Smooth muscle cell (in vitro differentiated cells): ENCODE measurements at regions not wholly inside any gene's neighbourhood (a gene's known extent, or its start where the extent isn't known, plus 50 kb on each side); places are given as distances from the start of the nearest gene placed in this dataset.

Experiments
- DNase-seq: peaks from one replicate; lab custom pipeline; 2025; ENCODE audit not compliant: unreplicated experiment; lab: John Stamatoyannopoulos, UW
- H2AFZ ChIP-seq: fragments of 200-600 bp; sonication (generic); 2 replicates; pipeline ENCODE4 v1.6.0; 2016; ENCODE audit warnings: antibody characterized with exemption, low read depth, mild to moderate bottlenecking
- H3F3A ChIP-seq: fragments of 200-600 bp; sonication (generic); 2 replicates; pipeline ENCODE4 v1.6.0; 2017; ENCODE audit warnings: antibody characterized with exemption, low read depth
- H3K27ac ChIP-seq: fragments of 200-600 bp; sonication (generic); 2 replicates; pipeline ENCODE4 v1.5.1; 2016; ENCODE audit warnings: low read depth, mild to moderate bottlenecking
- H3K27me3 ChIP-seq: fragments of 200-600 bp; sonication (generic); 2 replicates; pipeline ENCODE4 v1.6.1; 2016; ENCODE audit warnings: low read depth, mild to moderate bottlenecking
- H3K36me3 ChIP-seq: fragments of 200-600 bp; sonication (generic); 2 replicates; pipeline ENCODE4 v1.5.1; 2016; ENCODE audit warnings: low read depth
- H3K4me1 ChIP-seq: fragments of 200-600 bp; sonication (generic); 2 replicates; pipeline ENCODE4 v1.5.1; 2016; ENCODE audit warnings: low read depth
- H3K4me2 ChIP-seq: fragments of 200-600 bp; sonication (generic); 2 replicates; pipeline ENCODE4 v1.6.0; 2016; ENCODE audit warnings: mild to moderate bottlenecking
- H3K4me3 ChIP-seq: fragments of 200-600 bp; sonication (generic); 2 replicates; pipeline ENCODE4 v1.5.1; 2016; ENCODE audit warnings: mild to moderate bottlenecking
- H3K79me2 ChIP-seq: fragments of 200-600 bp; sonication (generic); 2 replicates; pipeline ENCODE4 v1.6.0; 2016; ENCODE audit warnings: low read depth, mild to moderate bottlenecking
- H3K9ac ChIP-seq: fragments of 200-600 bp; sonication (generic); 2 replicates; pipeline ENCODE4 v1.6.0; 2016; ENCODE audit warnings: low read depth
- H3K9me3 ChIP-seq: fragments of 200-600 bp; sonication (generic); replicated peaks from 2 replicates; pipeline ENCODE4 v1.5.1; 2016; ENCODE audit warnings: low read depth
- H4K20me1 ChIP-seq: fragments of 200-600 bp; sonication (generic); 2 replicates; pipeline ENCODE4 v1.6.0; 2016; ENCODE audit warnings: low read depth
- CTCF ChIP-seq: fragments of 200-600 bp; sonication (generic); IDR thresholded peaks from 2 replicates; pipeline ENCODE4 v1.5.1; 2017; ENCODE audit warnings: borderline replicate concordance, mild to moderate bottlenecking, antibody characterized with exemption; ENCODE audit not compliant: insufficient read depth, poor library complexity, severe bottlenecking
- WGBS: methylation state at CpG from one replicate; pipeline ENCODE4 v1.1.7; 2016; ENCODE audit warnings: low lambda C conversion rate; 5-methylcytosine and 5-hydroxymethylcytosine counted together

GRCh38 chr10:83122336-83122735 is 1017.0 kb upstream of the GHITM start:
- Histone ChIP-seq H3K4me1 (no peaks in the 10 kb centered on the region), H3K9ac (no peak overlapping the region), H3K27me3 (no peaks in the 10 kb centered on the region), H3K9me3 (no peaks in the 10 kb centered on the region), H4K20me1 (no peaks in the 10 kb centered on the region), H3K4me3 (no peak overlapping the region), H3K27ac (no peak overlapping the region), H3K36me3 (no peaks in the 10 kb centered on the region), H2AFZ (no peak overlapping the region), H3K4me2 (peak overlapping the region; percentile 13), H3K79me2 (no peaks in the 10 kb centered on the region), H3F3A (no peaks in the 10 kb centered on the region)
- DNase-seq, result no peak
- 40% methylated on average over 2 of the region's 2 CpGs for WGBS
- TF ChIP-seq CTCF, result no peak

- TF ChIP-seq CTCF, result no peak
- no peaks in the 10 kb centered on the region for H3F3A ChIP-seq
- H3K79me2 ChIP-seq, result no peaks in the 10 kb centered on the region
- H3K36me3 ChIP-seq, result no peaks in the 10 kb centered on the region
- H2AFZ ChIP-seq, result no peak overlapping the region
- H3K27me3 ChIP-seq, result no peaks in the 10 kb centered on the region
- peak overlapping the region; percentile 50 for H3K4me2 ChIP-seq
- no peaks in the 10 kb centered on the region for H3K4me1 ChIP-seq
- H3K27ac ChIP-seq, result no peak overlapping the region
- H4K20me1 ChIP-seq, result no peaks in the 10 kb centered on the region
- WGBS, result 76% methylated on average over 6 of the region's 6 CpGs
- no peak overlapping the region for H3K9ac ChIP-seq
- H3K4me3 ChIP-seq, result no peak overlapping the region
- no peaks in the 10 kb centered on the region for H3K9me3 ChIP-seq
- DNase-seq, result no peak
Measured at GRCh38 chr10:83127942-83128575, 1011.2 kb upstream of the GHITM start.

GRCh38 chr10:83140811-83141210 is 998.5 kb upstream of the GHITM start:
- Histone ChIP-seq H3K79me2 (no peaks in the 10 kb centered on the region), H3K4me2 (no peak overlapping the region), H2AFZ (no peak overlapping the region), H3K27ac (no peak overlapping the region), H3K9me3 (no peaks in the 10 kb centered on the region), H3K36me3 (no peaks in the 10 kb centered on the region), H3K27me3 (no peaks in the 10 kb centered on the region), H3F3A (no peaks in the 10 kb centered on the region), H3K4me3 (no peak overlapping the region), H4K20me1 (no peaks in the 10 kb centered on the region), H3K9ac (no peak overlapping the region), H3K4me1 (no peaks in the 10 kb centered on the region)
- no peak for TF ChIP-seq CTCF
- 100% methylated on average over 1 of the region's 1 CpG for WGBS
- DNase-seq, result no peak

GRCh38 chr10:83142074-83142563 is 997.2 kb upstream of the GHITM start:
- 80% methylated on average over 3 of the region's 3 CpGs for WGBS
- no peak for TF ChIP-seq CTCF
- no peaks in the 10 kb centered on the region for H4K20me1 ChIP-seq

More at GRCh38 chr10:83142074-83142563, 997.2 kb upstream of the GHITM start:
- no peaks in the 10 kb centered on the region for H3K79me2 ChIP-seq
- no peaks in the 10 kb centered on the region for H3K36me3 ChIP-seq
- H3K27ac ChIP-seq, result no peak overlapping the region
- H3K4me2 ChIP-seq, result no peak overlapping the region
- H3K9ac ChIP-seq, result no peak overlapping the region
- H2AFZ ChIP-seq, result no peak overlapping the region
- no peak for DNase-seq
- no peaks in the 10 kb centered on the region for H3K27me3 ChIP-seq
- no peaks in the 10 kb centered on the region for H3K9me3 ChIP-seq
- H3F3A ChIP-seq, result no peaks in the 10 kb centered on the region
- no peak overlapping the region for H3K4me3 ChIP-seq
- no peaks in the 10 kb centered on the region for H3K4me1 ChIP-seq
